GM19468 (cell line): ENCODE measurements at regions not wholly inside any gene's neighbourhood (a gene's known extent, or its start where the extent isn't known, plus 50 kb on each side); places are given as distances from the start of the nearest gene placed in this dataset.
"Not testable (repeated sequence)": the region's sequence is repeated elsewhere in the genome, so short reads cannot be mapped to it uniquely, and the experiment has no call there.

Experiments
- ATAC-seq: cut with Tn5 transposase; IDR thresholded peaks from one replicate; pipeline ENCODE4 v1.9.1; 2021; ENCODE audit warnings: mild to moderate bottlenecking, moderate library complexity, moderate number of reproducible peaks; ENCODE audit not compliant: unreplicated experiment; ENCODE audit errors: extremely low read depth

GRCh38 chr16:65769776-65770438 lies 596.6 kb upstream of the CDH5 start:
- no peak for ATAC-seq

- no peak for ATAC-seq
Measured at GRCh38 chr16:65769055-65769465, 597.4 kb upstream of the CDH5 start.

GRCh38 chr16:65767125-65767524 lies 599.4 kb upstream of the CDH5 start:
- ATAC-seq, result no peak

GRCh38 chr16:65763640-65764305 lies 602.7 kb upstream of the CDH5 start:
- ATAC-seq, result no peak

GRCh38 chr16:65760874-65761273 lies 605.6 kb upstream of the CDH5 start:
- no peak for ATAC-seq

GRCh38 chr16:65758620-65759019 lies 607.9 kb upstream of the CDH5 start:
- ATAC-seq, result no peak

- ATAC-seq, result no peak
Measured at GRCh38 chr16:65757064-65757463, 609.4 kb upstream of the CDH5 start.

- no peak for ATAC-seq
Measured at GRCh38 chr16:65756163-65756562, 610.3 kb upstream of the CDH5 start.

GRCh38 chr16:65754820-65755691 lies 611.4 kb upstream of the CDH5 start:
- no peak for ATAC-seq

GRCh38 chr16:65752522-65752844 lies 614.0 kb upstream of the CDH5 start:
- no peak for ATAC-seq

GRCh38 chr16:65751622-65752521 lies 614.6 kb upstream of the CDH5 start:
- ATAC-seq, result no peak

- no peak for ATAC-seq
Measured at GRCh38 chr16:65749506-65749905, 617.0 kb upstream of the CDH5 start.

- ATAC-seq, result no peak
Measured at GRCh38 chr16:65746941-65747340, 619.5 kb upstream of the CDH5 start.

GRCh38 chr16:65745201-65745708 lies 621.2 kb upstream of the CDH5 start:
- ATAC-seq, result no peak

- no peak for ATAC-seq
Measured at GRCh38 chr16:65744401-65744800, 622.1 kb upstream of the CDH5 start.

GRCh38 chr16:65743558-65743957 lies 621.7 kb upstream of the CDH11 start:
- no peak for ATAC-seq

GRCh38 chr16:65740711-65741110 lies 618.8 kb upstream of the CDH11 start:
- ATAC-seq, result no peak

GRCh38 chr16:65739518-65739917 lies 617.7 kb upstream of the CDH11 start:
- ATAC-seq, result no peak

GRCh38 chr16:65737831-65738230 lies 616.0 kb upstream of the CDH11 start:
- ATAC-seq, result no peak

- not testable (repeated sequence) for ATAC-seq
Measured at GRCh38 chr16:65735615-65736014, 613.8 kb upstream of the CDH11 start.
